HCT116 (cell line): ENCODE measurements at regions not wholly inside any gene's neighbourhood (a gene's known extent, or its start where the extent isn't known, plus 50 kb on each side); places are given as distances from the start of the nearest gene placed in this dataset.

Experiments
- ATAC-seq: fragments of 200-7000 bp; cut with Tn5 transposase; 2 replicates; pipeline ENCODE4 v1.9.1; 2020; ENCODE audit warnings: mild to moderate bottlenecking, moderate library complexity
- BruUV-seq: library from RNA; stranded (reverse); fragments of 400-500 nt; replicated peaks from 2 replicates; lab custom pipeline; 2021; lab: Mats Ljungman, UMichigan
- CTCF ChIA-PET: fragments of 300-600 bp; sonication (Branson Sonifier 250); formaldehyde crosslinking; loops from one replicate; lab custom pipeline; 2021; ENCODE audit warnings: antibody characterized with exemption; lab: Charles Lee
- POLR2A ChIA-PET: fragments of 300-600, 350-600 bp; sonication (Branson Sonifier 250); formaldehyde crosslinking; loops from one replicate; lab custom pipeline; 2021; ENCODE audit warnings: antibody characterized with exemption; lab: Charles Lee
- RAD21 ChIA-PET, 2 experiments: fragments of 300-600 bp; sonication (Branson Sonifier 250); formaldehyde crosslinking; loops; one replicate each; lab custom pipeline; 2023; ENCODE audit warnings: low total read pairs in 2 of 2; ENCODE audit not compliant: uncharacterized antibody in 2 of 2, unreplicated experiment in 2 of 2, low non-redundant PET in 1 of 2; lab: Charles Lee
- DNase-seq: peaks from one replicate; pipeline ENCODE4 v3.0.0-alpha.2; 2010; ENCODE audit warnings: low read depth, low spot score
- H2AFZ ChIP-seq: fragments of 200-600 bp; shearing (Covaris generic), sonication (generic); 2 replicates; pipeline ENCODE4 v1.6.1; 2017; ENCODE audit warnings: low read depth, mixed run types, mixed read lengths, antibody characterized with exemption, low read length; ENCODE audit not compliant: poor library complexity, severe bottlenecking
- H3K27ac ChIP-seq: 2 replicates; pipeline ENCODE4 v1.5.1; 2012; ENCODE audit warnings: low read depth, low read length
- H3K27me3 ChIP-seq: fragments of 200-600 bp; sonication (generic); 2 replicates; pipeline ENCODE4 v1.6.1; 2016; ENCODE audit warnings: mixed run types, low read length, mixed read lengths; ENCODE audit not compliant: insufficient read depth
- H3K36me3 ChIP-seq, 2 experiments: fragments of 200-500 bp in 1 of 2; fragments of 200-600 bp in 1 of 2; sonication (Bioruptor generic) in 1 of 2; sonication (generic) in 1 of 2; 2 replicates each; pipeline versions ENCODE4 v1.5.1 to v1.6.1; 2014 to 2016; ENCODE audit warnings: low read length in 2 of 2, inconsistent platforms in 1 of 2, mixed read lengths in 1 of 2, mixed run types in 1 of 2; ENCODE audit not compliant: insufficient read depth in 2 of 2, control insufficient read depth in 1 of 2
- H3K4me1 ChIP-seq, 2 experiments: fragments of 200-600 bp in 1 of 2; sonication (generic) in 1 of 2; 2 replicates each; pipeline versions ENCODE4 v1.5.1 to v1.6.1; 2012 to 2017; ENCODE audit warnings: low read length in 2 of 2, inconsistent platforms in 1 of 2, mild to moderate bottlenecking in 1 of 2, mixed read lengths in 1 of 2, mixed run types in 1 of 2, moderate library complexity in 1 of 2; ENCODE audit not compliant: insufficient read depth in 2 of 2, control insufficient read depth in 1 of 2
- H3K4me2 ChIP-seq: fragments of 200-600 bp; sonication (generic); 2 replicates; pipeline ENCODE4 v1.6.1; 2017; ENCODE audit warnings: mixed run types, low read length, mixed read lengths
- H3K4me3 ChIP-seq, 2 experiments: fragments of 200-600 bp in 1 of 2; sonication (generic) in 1 of 2; replicated peaks in 1 of 2; 2 replicates each; pipeline ENCODE4 v1.5.1; 2011 to 2016; ENCODE audit warnings: low read length in 2 of 2, control low read depth in 1 of 2, low read depth in 1 of 2, mild to moderate bottlenecking in 1 of 2, mixed read lengths in 1 of 2, mixed run types in 1 of 2
- H3K79me2 ChIP-seq: fragments of 200-600 bp; sonication (generic); 2 replicates; pipeline ENCODE4 v1.6.1; 2017; ENCODE audit warnings: mild to moderate bottlenecking, mixed run types, low read length, moderate library complexity, mixed read lengths; ENCODE audit not compliant: insufficient read depth
- H3K9ac ChIP-seq: fragments of 200-600 bp; sonication (generic); 2 replicates; pipeline ENCODE4 v1.6.1; 2016; ENCODE audit warnings: low read length, mixed read lengths
- H3K9me2 ChIP-seq: fragments of 200-600 bp; sonication (generic), shearing (Covaris generic); 2 replicates; pipeline ENCODE4 v1.6.1; 2017; ENCODE audit warnings: mixed run types, mild to moderate bottlenecking, moderate library complexity; ENCODE audit not compliant: insufficient read depth
- H3K9me3 ChIP-seq, 2 experiments: fragments of 200-500 bp in 1 of 2; fragments of 200-600 bp in 1 of 2; sonication (Bioruptor generic) in 1 of 2; sonication (generic) in 1 of 2; 2 replicates each; pipeline ENCODE4 v1.6.1; 2014 to 2017; ENCODE audit warnings: low read length in 2 of 2, mixed read lengths in 2 of 2, inconsistent platforms in 1 of 2, low read depth in 1 of 2, mild to moderate bottlenecking in 1 of 2, mixed run types in 1 of 2, moderate library complexity in 1 of 2; ENCODE audit not compliant: control insufficient read depth in 1 of 2, insufficient read depth in 1 of 2
- H4K20me1 ChIP-seq: fragments of 200-600 bp; sonication (generic), shearing (Covaris generic); 2 replicates; pipeline ENCODE4 v1.6.1; 2017; ENCODE audit warnings: mixed run types, mild to moderate bottlenecking, moderate library complexity; ENCODE audit not compliant: insufficient read depth
- CBX3 ChIP-seq: IDR thresholded peaks from 2 replicates; pipeline ENCODE4 v1.6.1; 2012; ENCODE audit warnings: low read depth
- CEBPB ChIP-seq: IDR thresholded peaks from 2 replicates; pipeline ENCODE4 v1.6.1; 2012; ENCODE audit warnings: low read depth
- ELF1 ChIP-seq: IDR thresholded peaks from 2 replicates; pipeline ENCODE4 v1.6.1; 2012; ENCODE audit warnings: low read depth, borderline replicate concordance
- JUND ChIP-seq: IDR thresholded peaks from 2 replicates; pipeline ENCODE4 v1.6.1; 2012
- POLR2A ChIP-seq: IDR thresholded peaks from 2 replicates; pipeline ENCODE4 v1.7.0; 2011; ENCODE audit warnings: borderline replicate concordance; ENCODE audit not compliant: insufficient read depth, insufficient read length; ENCODE audit errors: extremely low read depth
- RAD21 ChIP-seq: IDR thresholded peaks from 2 replicates; pipeline ENCODE4 v1.6.1; 2012; ENCODE audit warnings: low read depth, mild to moderate bottlenecking
- REST ChIP-seq: IDR thresholded peaks from 2 replicates; pipeline ENCODE4 v1.6.1; 2012; ENCODE audit warnings: low read depth
- YY1 ChIP-seq: IDR thresholded peaks from 2 replicates; pipeline ENCODE4 v1.6.1; 2011; ENCODE audit warnings: low read length, low read depth, moderate library complexity, mild to moderate bottlenecking; ENCODE audit not compliant: insufficient replicate concordance; ENCODE audit errors: extremely low read depth
- ZNF274 ChIP-seq: fragments of 200-500 bp; sonication (Bioruptor generic); IDR thresholded peaks from 2 replicates; pipeline ENCODE4 v1.6.1; 2014; ENCODE audit warnings: mild to moderate bottlenecking, low read depth, low read length, inconsistent platforms
- intact Hi-C: fragments of 100-400 bp; cut with micrococcal nuclease; formaldehyde crosslinking; loops from 2 replicates; pipeline ENCODE4 v1.10.0; 2022

GRCh38 chr7:41183741-41184140 lies 519.1 kb downstream of the INHBA start:
- Histone ChIP-seq H2AFZ (no peak overlapping the region), H3K79me2 (no peaks in the 10 kb centered on the region), H3K9ac (no peak overlapping the region), H4K20me1 (no peaks in the 10 kb centered on the region), H3K4me1 (peaks cover 4 to 20% of the 10 kb centered on the region in 2 experiments; a peak in 3 of 4 replicates), H3K4me3 (no peak overlapping the region), H3K4me2 (no peak overlapping the region), H3K36me3 (no peaks in the 10 kb centered on the region), H3K9me3 (no peaks in the 10 kb centered on the region)
- BruUV-seq, result no TSS peak
- intact Hi-C loops, result no loop called here
- RAD21 ChIA-PET, result no interaction called here
- DNase-seq, result no peak
- CTCF ChIA-PET, result no interaction called here
- TF ChIP-seq YY1 (no peak), ZNF274 (no peak), CBX3 (no peak), POLR2A (no peak), ELF1 (no peak), CEBPB (no peak), RAD21 (no peak), REST (no peak), JUND (no peak)
- TF ChIP-seq, all 23 proteins: peak for 0
- H3K9me2 ChIP-seq, result no peaks in the 10 kb centered on the region
- no peak overlapping the region for H3K27ac ChIP-seq
- ATAC-seq, result no peak
- POLR2A ChIA-PET, result interaction anchor here (0.7 kb wide), 1 partner anchor 69 kb away, joined by 4 read pairs; no protein-coding TSS in a partner anchor
- H3K27me3 ChIP-seq, result no peaks in the 10 kb centered on the region
